ENCODE measurements at regions not wholly inside any gene's neighbourhood (a gene's known extent, or its start where the extent isn't known, plus 50 kb on each side); places are given as distances from the start of the nearest gene placed in this dataset.
A peak's percentile ranks its signal among the peaks of the same experiment; 100 is the strongest.

DNA sequence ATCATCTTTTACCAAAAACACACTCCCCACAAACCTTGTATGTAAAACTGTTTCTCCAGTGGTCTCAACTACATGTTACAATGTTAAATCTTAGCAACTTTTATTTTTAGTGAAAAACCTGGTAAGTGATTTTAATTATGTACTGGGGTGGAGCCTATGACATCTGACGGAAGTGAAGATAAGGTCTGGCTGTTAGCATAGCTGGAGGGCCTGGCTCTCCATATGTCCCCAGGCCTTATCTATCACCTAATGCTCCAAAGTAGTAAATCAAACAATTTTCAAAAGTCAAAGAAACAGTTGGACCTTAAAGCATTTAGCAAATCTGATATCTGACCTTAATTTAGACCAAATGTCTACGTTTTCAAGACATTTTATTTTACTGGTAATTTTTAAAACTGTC lies 173.6 kb upstream of the SMAD3 start:
- H3K9me3 ChIP-seq, result no peaks in the 10 kb centered on the region
- Mint-ChIP-seq H3K27ac (ENCODE audit: unreplicated experiment) (no peak overlapping the region), H3K4me1 (ENCODE audit: low read depth, unreplicated experiment) (peaks cover 30% of the 10 kb centered on the region), H3K36me3 (ENCODE audit: insufficient read depth, unreplicated experiment) (no peaks in the 10 kb centered on the region), H3K4me3 (ENCODE audit: unreplicated experiment) (no peak overlapping the region), H3K9me3 (ENCODE audit: unreplicated experiment) (no peaks in the 10 kb centered on the region), H3K27me3 (ENCODE audit: insufficient read depth, unreplicated experiment) (no peaks in the 10 kb centered on the region)
- H3K4me1 ChIP-seq, result peaks cover 22% of the 10 kb centered on the region
- no peak overlapping the region for H3K4me3 ChIP-seq (ENCODE audit: low read depth, low read length)
- no peaks in the 10 kb centered on the region for H3K27me3 ChIP-seq (replicated peaks; ENCODE audit: control insufficient read depth, insufficient read depth, low read length)
- CTCF ChIA-PET, result no interaction called here
- H3K36me3 ChIP-seq (ENCODE audit: control insufficient read depth, insufficient read depth, low read length), result no peaks in the 10 kb centered on the region
- DNase-seq, result no peak
- BruUV-seq (replicated peaks), result no TSS peak
- TF ChIP-seq, protein P1, sequence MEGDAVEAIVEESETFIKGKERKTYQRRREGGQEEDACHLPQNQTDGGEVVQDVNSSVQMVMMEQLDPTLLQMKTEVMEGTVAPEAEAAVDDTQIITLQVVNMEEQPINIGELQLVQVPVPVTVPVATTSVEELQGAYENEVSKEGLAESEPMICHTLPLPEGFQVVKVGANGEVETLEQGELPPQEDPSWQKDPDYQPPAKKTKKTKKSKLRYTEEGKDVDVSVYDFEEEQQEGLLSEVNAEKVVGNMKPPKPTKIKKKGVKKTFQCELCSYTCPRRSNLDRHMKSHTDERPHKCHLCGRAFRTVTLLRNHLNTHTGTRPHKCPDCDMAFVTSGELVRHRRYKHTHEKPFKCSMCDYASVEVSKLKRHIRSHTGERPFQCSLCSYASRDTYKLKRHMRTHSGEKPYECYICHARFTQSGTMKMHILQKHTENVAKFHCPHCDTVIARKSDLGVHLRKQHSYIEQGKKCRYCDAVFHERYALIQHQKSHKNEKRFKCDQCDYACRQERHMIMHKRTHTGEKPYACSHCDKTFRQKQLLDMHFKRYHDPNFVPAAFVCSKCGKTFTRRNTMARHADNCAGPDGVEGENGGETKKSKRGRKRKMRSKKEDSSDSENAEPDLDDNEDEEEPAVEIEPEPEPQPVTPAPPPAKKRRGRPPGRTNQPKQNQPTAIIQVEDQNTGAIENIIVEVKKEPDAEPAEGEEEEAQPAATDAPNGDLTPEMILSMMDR (IDR thresholded peaks at IDR 0.05; ENCODE audit: insufficient read depth in 1 of 2, low read depth in 1 of 2, low read length in 1 of 2, severe bottlenecking in 1 of 2, unreplicated experiment in 1 of 2), result no peak
- POLR2A ChIA-PET, result no interaction called here
- intact Hi-C loops (cut with micrococcal nuclease; ENCODE audit: unreplicated experiment), result no loop called here

DNA sequence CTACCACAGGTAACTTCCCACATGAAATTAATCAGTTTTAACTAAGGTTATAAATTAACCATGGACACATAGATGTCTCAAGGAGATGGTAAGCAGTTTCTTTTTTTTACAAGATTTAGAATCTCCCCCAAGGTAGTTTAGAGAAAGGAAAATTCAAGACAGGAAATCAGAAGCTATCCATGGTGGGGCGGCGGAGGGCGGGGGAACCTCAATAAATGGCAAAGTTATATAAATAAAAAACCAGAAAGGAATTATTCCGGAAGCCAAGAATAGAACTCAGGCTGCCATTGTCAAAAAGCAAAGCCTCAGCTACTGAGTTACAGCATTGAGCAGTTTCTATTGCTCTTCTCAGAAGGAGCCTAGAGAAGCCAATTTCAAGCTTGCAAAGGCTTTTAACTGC lies 172.1 kb upstream of the SMAD3 start:
- POLR2A ChIA-PET, result no interaction called here
- peaks cover 22% of the 10 kb centered on the region for H3K4me1 ChIP-seq
- Mint-ChIP-seq H3K27ac (ENCODE audit: unreplicated experiment) (no peak overlapping the region), H3K4me1 (ENCODE audit: low read depth, unreplicated experiment) (peaks cover 30% of the 10 kb centered on the region), H3K9me3 (ENCODE audit: unreplicated experiment) (no peaks in the 10 kb centered on the region), H3K27me3 (ENCODE audit: insufficient read depth, unreplicated experiment) (no peaks in the 10 kb centered on the region), H3K36me3 (ENCODE audit: insufficient read depth, unreplicated experiment) (no peaks in the 10 kb centered on the region), H3K4me3 (ENCODE audit: unreplicated experiment) (no peak overlapping the region)
- CTCF ChIA-PET, result no interaction called here
- H3K36me3 ChIP-seq (ENCODE audit: control insufficient read depth, insufficient read depth, low read length), result no peaks in the 10 kb centered on the region
- intact Hi-C loops (cut with micrococcal nuclease; ENCODE audit: unreplicated experiment), result no loop called here
- no peaks in the 10 kb centered on the region for H3K27me3 ChIP-seq (replicated peaks; ENCODE audit: control insufficient read depth, insufficient read depth, low read length)
- H3K4me3 ChIP-seq (ENCODE audit: low read depth, low read length), result no peak overlapping the region
- BruUV-seq (replicated peaks), result no TSS peak
- TF ChIP-seq, protein P1 (IDR thresholded peaks at IDR 0.05; ENCODE audit: insufficient read depth in 1 of 2, low read depth in 1 of 2, low read length in 1 of 2, severe bottlenecking in 1 of 2, unreplicated experiment in 1 of 2), result no peak
- no peak for DNase-seq
- H3K9me3 ChIP-seq, result no peaks in the 10 kb centered on the region

DNA sequence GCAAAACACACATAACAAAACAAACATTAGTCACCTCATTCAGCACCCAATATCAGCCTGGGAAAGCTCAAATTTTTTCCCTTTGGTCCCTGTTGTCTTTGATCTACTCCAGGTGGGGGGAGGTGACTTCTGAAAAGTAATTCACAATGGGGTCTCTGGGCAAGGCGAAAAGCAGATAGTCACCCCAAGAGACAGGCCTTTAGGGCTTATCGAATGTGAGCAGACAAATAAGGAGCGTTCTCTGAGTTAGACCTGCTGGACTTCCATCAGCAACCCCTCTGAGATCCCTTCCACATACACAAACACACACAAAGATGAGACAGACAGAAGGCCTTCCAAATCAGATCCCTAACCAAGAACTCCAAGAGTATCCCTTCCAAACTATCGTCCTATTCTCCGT lies 171.0 kb upstream of the SMAD3 start:
- no peaks in the 10 kb centered on the region for H3K27me3 ChIP-seq (replicated peaks; ENCODE audit: control insufficient read depth, insufficient read depth, low read length)
- TF ChIP-seq, protein P1 (IDR thresholded peaks at IDR 0.05; ENCODE audit: insufficient read depth in 1 of 2, low read depth in 1 of 2, low read length in 1 of 2, severe bottlenecking in 1 of 2, unreplicated experiment in 1 of 2), result no peak
- Mint-ChIP-seq H3K4me1 (ENCODE audit: low read depth, unreplicated experiment) (peaks cover 35% of the 10 kb centered on the region), H3K4me3 (ENCODE audit: unreplicated experiment) (no peak overlapping the region), H3K27ac (ENCODE audit: unreplicated experiment) (peak overlapping the region; percentile 16), H3K9me3 (ENCODE audit: unreplicated experiment) (no peaks in the 10 kb centered on the region), H3K36me3 (ENCODE audit: insufficient read depth, unreplicated experiment) (no peaks in the 10 kb centered on the region), H3K27me3 (ENCODE audit: insufficient read depth, unreplicated experiment) (no peaks in the 10 kb centered on the region)
- BruUV-seq (replicated peaks), result no TSS peak
- POLR2A ChIA-PET, result no interaction called here
- no peak for DNase-seq
- no peaks in the 10 kb centered on the region for H3K36me3 ChIP-seq (ENCODE audit: control insufficient read depth, insufficient read depth, low read length)
- CTCF ChIA-PET, result no interaction called here
- no peak overlapping the region for H3K4me3 ChIP-seq (ENCODE audit: low read depth, low read length)
- H3K4me1 ChIP-seq, result peaks cover 29% of the 10 kb centered on the region
- no peaks in the 10 kb centered on the region for H3K9me3 ChIP-seq
- intact Hi-C loops (cut with micrococcal nuclease; ENCODE audit: unreplicated experiment), result no loop called here

Data from Caco-2 (cell line).